PC-9 (cell line): ENCODE measurements at regions not wholly inside any gene's neighbourhood (a gene's known extent, or its start where the extent isn't known, plus 50 kb on each side); places are given as distances from the start of the nearest gene placed in this dataset.

Experiments used
- BruUV-seq: library from RNA; stranded (reverse); fragments of 400-500 nt; replicated peaks from 2 replicates; lab custom pipeline; 2021; lab: Mats Ljungman, UMichigan
- CTCF ChIA-PET: fragments of 300-600 bp; sonication (Branson Sonifier 250); formaldehyde crosslinking; loops from one replicate; lab custom pipeline; 2022; ENCODE audit warnings: antibody characterized with exemption; lab: Charles Lee
- POLR2A ChIA-PET: fragments of 300-600 bp; sonication (Branson Sonifier 250); formaldehyde crosslinking; loops from one replicate; lab custom pipeline; 2022; ENCODE audit warnings: antibody characterized with exemption; ENCODE audit not compliant: unreplicated experiment; lab: Charles Lee
- DNase-seq, 2 experiments: peaks; one replicate each; pipeline versions ENCODE4 v3.0.0 to v3.0.0-alpha.2; 2015 to 2022; ENCODE audit warnings: mixed read lengths in 1 of 2
- H2AFZ ChIP-seq: fragments of 200-600 bp; sonication (generic); 2 replicates; pipeline ENCODE4 v1.8.1; 2017; ENCODE audit warnings: antibody characterized with exemption
- H3F3A ChIP-seq: fragments of 200-600 bp; sonication (generic); 2 replicates; pipeline ENCODE4 v1.8.1; 2017; ENCODE audit warnings: antibody characterized with exemption, mild to moderate bottlenecking, low read depth; ENCODE audit not compliant: insufficient read depth
- H3K27ac ChIP-seq: fragments of 200-600 bp; sonication (generic); 2 replicates; pipeline ENCODE4 v1.6.1; 2016; ENCODE audit warnings: mixed run types
- H3K27me3 ChIP-seq: fragments of 200-600 bp; sonication (generic); 2 replicates; pipeline ENCODE4 v1.6.1; 2016; ENCODE audit warnings: low read depth, mixed run types; ENCODE audit not compliant: insufficient read depth
- H3K36me3 ChIP-seq: fragments of 200-600 bp; sonication (generic); 2 replicates; pipeline ENCODE4 v1.6.1; 2016; ENCODE audit warnings: low read depth, mixed run types
- H3K4me1 ChIP-seq: fragments of 200-600 bp; sonication (generic); replicated peaks from 2 replicates; pipeline ENCODE4 v1.6.1; 2016; ENCODE audit warnings: mixed run types; ENCODE audit not compliant: insufficient read depth
- H3K4me2 ChIP-seq: fragments of 200-600 bp; sonication (generic); 2 replicates; pipeline ENCODE4 v1.6.1; 2017; ENCODE audit warnings: mixed run types
- H3K4me3 ChIP-seq: fragments of 200-600 bp; sonication (generic); 2 replicates; pipeline ENCODE4 v1.6.1; 2016; ENCODE audit warnings: mixed run types
- H3K79me2 ChIP-seq: fragments of 200-600 bp; sonication (generic); 2 replicates; pipeline ENCODE4 v1.6.1; 2017; ENCODE audit warnings: low read depth, mixed run types
- H3K9me2 ChIP-seq: fragments of 200-600 bp; sonication (generic); 2 replicates; pipeline ENCODE4 v1.8.1; 2017; ENCODE audit warnings: mild to moderate bottlenecking; ENCODE audit not compliant: insufficient read depth
- H3K9me3 ChIP-seq: fragments of 200-600 bp; sonication (generic); 2 replicates; pipeline ENCODE4 v1.8.1; 2016; ENCODE audit warnings: low read depth; ENCODE audit not compliant: insufficient read depth
- H4K20me1 ChIP-seq: fragments of 200-600 bp; sonication (generic); 2 replicates; pipeline ENCODE4 v1.8.1; 2017; ENCODE audit not compliant: insufficient read depth
- EZH2 ChIP-seq: fragments of 200-600 bp; sonication (generic); IDR thresholded peaks from 2 replicates; pipeline ENCODE4 v1.8.0; 2017; ENCODE audit warnings: antibody characterized with exemption, low read depth
- intact Hi-C: fragments of 100-400 bp; cut with micrococcal nuclease; formaldehyde crosslinking; loops from one replicate; pipeline ENCODE4 v1.10.0; 2022; ENCODE audit not compliant: unreplicated experiment
- TF ChIP-seq, protein P1 (sequence below): fragments of 200-600 bp; sonication (generic); conservative IDR thresholded peaks from 2 replicates; pipeline ENCODE4 v1.6.1; 2017; ENCODE audit warnings: mixed run types, antibody characterized with exemption, mild to moderate bottlenecking, moderate library complexity

DNA sequence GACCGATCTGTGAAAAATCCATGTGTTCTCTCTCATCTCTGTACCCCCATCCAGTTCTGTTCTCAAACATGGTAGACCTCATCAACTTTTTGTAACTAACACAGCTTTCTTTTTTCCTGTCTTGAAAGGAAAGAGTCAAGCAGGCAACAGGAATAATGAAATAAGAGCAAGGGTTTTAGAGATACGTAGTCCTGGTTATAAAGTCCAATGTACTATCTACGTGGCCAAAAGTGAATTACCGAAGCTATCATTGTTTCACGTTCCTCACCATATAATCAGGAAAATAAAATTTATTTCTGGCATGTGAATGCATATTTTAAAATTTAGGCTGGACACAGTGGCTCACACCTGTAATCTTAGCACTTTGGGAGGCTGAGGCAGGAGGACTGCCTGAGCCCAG lies 472.2 kb upstream of the ANO3 start:
- Histone ChIP-seq H3K27ac (no peak overlapping the region), H3K4me2 (no peak overlapping the region), H3K9me2 (no peaks in the 10 kb centered on the region), H3K9me3 (no peaks in the 10 kb centered on the region), H3F3A (no peaks in the 10 kb centered on the region), H2AFZ (no peak overlapping the region), H3K36me3 (no peaks in the 10 kb centered on the region), H3K27me3 (no peaks in the 10 kb centered on the region), H3K79me2 (no peaks in the 10 kb centered on the region), H3K4me1 (no peaks in the 10 kb centered on the region), H3K4me3 (no peak overlapping the region), H4K20me1 (no peaks in the 10 kb centered on the region)
- BruUV-seq, result no TSS peak
- ChIA-PET CTCF (no interaction called here), POLR2A (no interaction called here)
- no peak for TF ChIP-seq EZH2
- TF ChIP-seq, protein P1, sequence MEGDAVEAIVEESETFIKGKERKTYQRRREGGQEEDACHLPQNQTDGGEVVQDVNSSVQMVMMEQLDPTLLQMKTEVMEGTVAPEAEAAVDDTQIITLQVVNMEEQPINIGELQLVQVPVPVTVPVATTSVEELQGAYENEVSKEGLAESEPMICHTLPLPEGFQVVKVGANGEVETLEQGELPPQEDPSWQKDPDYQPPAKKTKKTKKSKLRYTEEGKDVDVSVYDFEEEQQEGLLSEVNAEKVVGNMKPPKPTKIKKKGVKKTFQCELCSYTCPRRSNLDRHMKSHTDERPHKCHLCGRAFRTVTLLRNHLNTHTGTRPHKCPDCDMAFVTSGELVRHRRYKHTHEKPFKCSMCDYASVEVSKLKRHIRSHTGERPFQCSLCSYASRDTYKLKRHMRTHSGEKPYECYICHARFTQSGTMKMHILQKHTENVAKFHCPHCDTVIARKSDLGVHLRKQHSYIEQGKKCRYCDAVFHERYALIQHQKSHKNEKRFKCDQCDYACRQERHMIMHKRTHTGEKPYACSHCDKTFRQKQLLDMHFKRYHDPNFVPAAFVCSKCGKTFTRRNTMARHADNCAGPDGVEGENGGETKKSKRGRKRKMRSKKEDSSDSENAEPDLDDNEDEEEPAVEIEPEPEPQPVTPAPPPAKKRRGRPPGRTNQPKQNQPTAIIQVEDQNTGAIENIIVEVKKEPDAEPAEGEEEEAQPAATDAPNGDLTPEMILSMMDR, result no peak
- no peak for DNase-seq
- intact Hi-C loops, result no loop called here

DNA sequence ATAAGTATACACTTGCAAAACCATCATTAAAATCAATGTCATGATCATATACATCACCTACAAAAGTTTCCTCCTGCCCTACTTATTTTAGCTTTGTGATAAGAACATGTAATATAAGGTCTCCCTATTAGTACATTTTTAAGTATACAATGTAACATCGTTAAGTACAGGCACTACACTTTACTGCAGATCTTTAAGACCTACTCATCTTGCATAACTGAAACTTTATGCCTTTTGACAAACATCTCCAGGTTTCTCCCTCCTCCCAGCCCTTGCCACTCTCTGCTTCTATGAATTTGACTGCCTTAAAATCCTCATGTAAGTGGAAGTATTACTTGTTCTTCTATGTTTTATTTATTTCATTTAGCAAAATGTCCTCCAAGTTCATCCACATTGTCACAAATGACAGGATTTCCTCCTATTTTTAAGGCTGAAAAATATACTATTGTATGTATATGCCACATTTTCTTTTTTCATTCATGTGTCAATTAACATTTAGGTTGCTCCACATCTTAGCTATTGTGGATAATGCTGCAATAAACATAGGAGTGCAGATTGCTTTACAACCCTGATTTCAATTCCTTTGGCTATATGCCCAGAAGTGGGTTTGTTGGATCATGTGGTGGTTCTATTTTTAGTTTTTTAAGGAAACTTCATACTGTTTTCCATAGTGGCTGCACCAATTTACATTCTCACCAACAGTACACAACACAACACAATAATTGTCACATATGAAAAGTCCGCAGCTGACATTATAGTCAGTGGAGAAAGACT lies 471.1 kb upstream of the ANO3 start:
- DNase-seq, result no peak
- no peaks in the 10 kb centered on the region for H3K27me3 ChIP-seq
- CTCF ChIA-PET, result no interaction called here
- no TSS peak for BruUV-seq
- no peaks in the 10 kb centered on the region for H3K4me1 ChIP-seq
- no peaks in the 10 kb centered on the region for H3K36me3 ChIP-seq
- H3K4me3 ChIP-seq, result no peak overlapping the region
- H3K27ac ChIP-seq, result no peak overlapping the region
- no peaks in the 10 kb centered on the region for H3K79me2 ChIP-seq
- H3K9me2 ChIP-seq, result no peaks in the 10 kb centered on the region
- H4K20me1 ChIP-seq, result no peaks in the 10 kb centered on the region
- H3K4me2 ChIP-seq, result no peak overlapping the region
- no peaks in the 10 kb centered on the region for H3F3A ChIP-seq
- no peaks in the 10 kb centered on the region for H3K9me3 ChIP-seq
- POLR2A ChIA-PET, result no interaction called here
- TF ChIP-seq, protein P1, result no peak
- TF ChIP-seq EZH2, result no peak
- no peak overlapping the region for H2AFZ ChIP-seq
- intact Hi-C loops, result no loop called here

DNA sequence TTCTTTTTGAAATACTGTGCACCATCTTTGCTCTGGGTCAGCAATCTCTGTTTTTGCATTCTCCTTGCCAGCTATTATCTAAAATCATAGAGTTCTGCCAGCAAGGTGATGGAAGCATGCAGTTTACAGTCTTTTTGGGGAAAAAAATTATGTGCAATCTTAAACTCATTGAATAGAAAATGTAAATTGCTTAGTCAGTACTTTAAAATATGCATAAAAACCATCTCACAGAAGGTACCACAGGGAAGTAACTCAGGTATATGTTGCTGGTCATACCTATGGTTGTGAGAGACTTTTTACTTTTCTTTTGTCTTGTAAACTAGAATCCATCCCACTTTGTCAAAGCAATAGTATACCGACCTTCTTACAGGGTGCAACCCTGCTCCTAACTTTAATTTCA lies 469.8 kb upstream of the ANO3 start:
- CTCF ChIA-PET, result no interaction called here
- Histone ChIP-seq H3K36me3 (no peaks in the 10 kb centered on the region), H3K4me1 (no peaks in the 10 kb centered on the region), H3K4me3 (no peak overlapping the region), H3K4me2 (no peak overlapping the region), H3K27me3 (no peaks in the 10 kb centered on the region), H3F3A (no peaks in the 10 kb centered on the region), H4K20me1 (no peaks in the 10 kb centered on the region), H3K9me2 (no peaks in the 10 kb centered on the region), H3K79me2 (no peaks in the 10 kb centered on the region), H3K9me3 (no peaks in the 10 kb centered on the region), H3K27ac (no peak overlapping the region), H2AFZ (no peak overlapping the region)
- BruUV-seq, result no TSS peak
- TF ChIP-seq, protein P1, result no peak
- no peak for TF ChIP-seq EZH2
- POLR2A ChIA-PET, result no interaction called here
- intact Hi-C loops, result no loop called here
- no peak for DNase-seq
